K562 (cell line): ENCODE measurements at regions not wholly inside any gene's neighbourhood (a gene's known extent, or its start where the extent isn't known, plus 50 kb on each side); places are given as distances from the start of the nearest gene placed in this dataset.

ENCODE experiments used
- ATAC-seq: fragments of 200-7000 bp; cut with Tn5 transposase; 3 replicates; pipeline ENCODE4 v1.9.1; 2020; ENCODE audit warnings: moderate library complexity
- BruUV-seq: library from RNA; stranded (reverse); fragments of 400-500 nt; replicated peaks from 2 replicates; lab custom pipeline; 2021; lab: Mats Ljungman, UMichigan
- CTCF ChIA-PET: fragments of 300-600 bp; formaldehyde crosslinking; extraction: SDS; loops from one replicate; lab custom pipeline; 2021; ENCODE audit warnings: low intra/inter-chr PET ratio; lab: Yijun Ruan, JAX
- POLR2A ChIA-PET: fragments of 300-600, 350-650 bp; sonication (Branson Sonifier 250); formaldehyde crosslinking; extraction: SDS; loops from one replicate; lab custom pipeline; 2021; ENCODE audit warnings: antibody characterized with exemption, inconsistent platforms; lab: Yijun Ruan, JAX
- DNase-seq, 4 experiments: peaks; one replicate each; pipeline versions ENCODE4 v3.0.0 to v3.0.0-alpha.2; 2011 to 2018; ENCODE audit warnings: low spot score in 3 of 4, mixed read lengths in 3 of 4; ENCODE audit errors: extremely low read depth in 1 of 4
- FAIRE-seq: peaks from 2 replicates; lab custom pipeline; 2011; peaks lifted over from hg19 to GRCh38; lab: Jason Lieb, UNC
- H2AFZ ChIP-seq: 2 replicates; pipeline ENCODE4 v1.6.0; 2011; ENCODE audit warnings: low read depth, low read length, control low read depth, inconsistent platforms
- H3K27ac ChIP-seq: fragments of 200-600 bp; 3 replicates; pipeline ENCODE4 v1.8.0; 2011; ENCODE audit warnings: low read depth, mild to moderate bottlenecking, control low read depth, inconsistent platforms, low read length, moderate library complexity, mixed read lengths; ENCODE audit errors: extremely low read depth
- H3K27me3 ChIP-seq, 2 experiments: fragments of 300-600 bp in 1 of 2; 2 replicates in 1 of 2; 3 replicates in 1 of 2; pipeline versions ENCODE4 v1.6.0 to v1.8.0; 2011; ENCODE audit warnings: inconsistent platforms in 2 of 2, low read length in 2 of 2, mild to moderate bottlenecking in 1 of 2, mixed read lengths in 1 of 2, moderate library complexity in 1 of 2; ENCODE audit not compliant: control insufficient read depth in 2 of 2, insufficient read depth in 2 of 2
- H3K36me3 ChIP-seq: fragments of 300-600 bp; 3 replicates; pipeline ENCODE4 v1.8.0; 2011; ENCODE audit warnings: mild to moderate bottlenecking, low read length, inconsistent platforms; ENCODE audit not compliant: control insufficient read depth, insufficient read depth
- H3K4me1 ChIP-seq, 2 experiments: fragments of 200-600 bp in 1 of 2; replicated peaks in 1 of 2; 2 replicates in 1 of 2; 3 replicates in 1 of 2; pipeline versions ENCODE4 v1.5.1 to v1.8.0; 2011; ENCODE audit warnings: inconsistent platforms in 2 of 2, low read length in 2 of 2, mild to moderate bottlenecking in 1 of 2, mixed read lengths in 1 of 2, moderate library complexity in 1 of 2; ENCODE audit not compliant: control insufficient read depth in 2 of 2, insufficient read depth in 2 of 2
- H3K4me2 ChIP-seq: 2 replicates; pipeline ENCODE4 v1.6.1; 2011; ENCODE audit warnings: low read length, control low read depth, inconsistent platforms, mixed read lengths; ENCODE audit not compliant: insufficient read depth
- H3K4me3 ChIP-seq: fragments of 200-600 bp; sonication (generic), shearing (Covaris generic); 2 replicates; pipeline ENCODE4 v1.5.1; 2016; ENCODE audit warnings: control low read depth, inconsistent platforms
- H3K79me2 ChIP-seq: fragments of 200-600 bp; 3 replicates; pipeline ENCODE4 v1.8.0; 2011; ENCODE audit warnings: low read length, inconsistent platforms; ENCODE audit not compliant: control insufficient read depth, insufficient read depth
- H3K9ac ChIP-seq, 2 experiments: 2 replicates each; pipeline versions ENCODE4 v1.6.0 to v1.6.1; 2011; ENCODE audit warnings: low read depth in 2 of 2, low read length in 2 of 2, control low read depth in 1 of 2, inconsistent platforms in 1 of 2, mild to moderate bottlenecking in 1 of 2, mixed read lengths in 1 of 2; ENCODE audit not compliant: insufficient read depth in 1 of 2
- H3K9me1 ChIP-seq: one replicate; pipeline ENCODE4 v1.6.0; 2011; ENCODE audit warnings: inconsistent platforms, mild to moderate bottlenecking, low read length, moderate library complexity; ENCODE audit not compliant: control insufficient read depth, insufficient read depth
- H3K9me3 ChIP-seq: replicated peaks from 2 replicates; pipeline ENCODE4 v1.5.1; 2011; ENCODE audit warnings: low read depth, low read length, inconsistent platforms; ENCODE audit not compliant: control insufficient read depth, insufficient read depth
- H4K20me1 ChIP-seq: replicated peaks from 2 replicates; pipeline ENCODE4 v1.6.1; 2011; ENCODE audit warnings: low read length, inconsistent platforms, mixed read lengths; ENCODE audit not compliant: control insufficient read depth, insufficient read depth
- CCNT2 ChIP-seq: IDR thresholded peaks from 2 replicates; pipeline ENCODE4 v1.6.1; 2011; ENCODE audit warnings: borderline replicate concordance, low read depth, mild to moderate bottlenecking, moderate library complexity, mixed read lengths, low read length; ENCODE audit not compliant: insufficient read length; ENCODE audit errors: extremely low read depth
- DNMT1 ChIP-seq: fragments of 450-650 bp; IDR thresholded peaks from 2 replicates; pipeline ENCODE4 v1.6.1; 2016; ENCODE audit warnings: antibody characterized with exemption, mild to moderate bottlenecking
- HOXB6 ChIP-seq: fragments of 250-450 bp; sonication (Bioruptor Pico); IDR thresholded peaks from 2 replicates; pipeline ENCODE4 v1.5.1; 2022; ENCODE audit warnings: mild to moderate bottlenecking, borderline replicate concordance
- KDM1A ChIP-seq, 2 experiments: fragments of 450-650 bp; IDR thresholded peaks; 2 replicates each; pipeline ENCODE4 v1.6.1; 2016; ENCODE audit warnings: mild to moderate bottlenecking in 2 of 2
- KLF10 ChIP-seq: fragments of 250-450 bp; sonication (Bioruptor Pico); IDR thresholded peaks from 2 replicates; pipeline ENCODE4 v1.6.1; 2021; ENCODE audit warnings: matching md5 sums
- MAFG ChIP-seq: fragments of 450-650 bp; conservative IDR thresholded peaks from 2 replicates; pipeline ENCODE4 v1.6.1; 2016; ENCODE audit warnings: missing genetic modification characterization, missing compliant biosample characterization
- MEIS2 ChIP-seq: fragments of 450-650 bp; IDR thresholded peaks from 2 replicates; pipeline ENCODE4 v1.6.1; 2014; ENCODE audit warnings: mild to moderate bottlenecking; ENCODE audit not compliant: partially characterized antibody
- POLR2B ChIP-seq: fragments of 450-650 bp; IDR thresholded peaks from 2 replicates; pipeline ENCODE4 v1.6.1; 2018; ENCODE audit warnings: low read depth; ENCODE audit not compliant: partially characterized antibody
- RBM22 ChIP-seq: fragments of 200-400 bp; formaldehyde crosslinking; IDR thresholded peaks from 2 replicates; pipeline ENCODE4 v1.6.1; 2018; ENCODE audit warnings: low read length, low read depth; ENCODE audit not compliant: poor library complexity, severe bottlenecking
- ZHX1 ChIP-seq: fragments of 150-350 bp; conservative IDR thresholded peaks from 2 replicates; pipeline ENCODE4 v1.6.1; 2014; ENCODE audit warnings: low read length
- ZNF121 ChIP-seq: sonication (generic); formaldehyde crosslinking; conservative IDR thresholded peaks from 2 replicates; pipeline ENCODE4 v1.8.0; 2022; ENCODE audit warnings: missing genetic modification reagents
- ZNF316 ChIP-seq: fragments of 450-650 bp; IDR thresholded peaks from 2 replicates; pipeline ENCODE4 v1.6.1; 2016
- ZNF586 ChIP-seq: fragments of 450-650 bp; formaldehyde crosslinking; conservative IDR thresholded peaks from 2 replicates; pipeline ENCODE4 v1.4.0; 2020; ENCODE audit warnings: mild to moderate bottlenecking, moderate library complexity
- WGBS: fragments of 100-300 bp; shearing (Covaris generic); methylation state at CpG from one replicate; pipeline ENCODE4 v1.1.6; 2016; ENCODE audit warnings: low coverage, mixed read lengths; ENCODE audit not compliant: insufficient coverage; ENCODE audit errors: missing lambda C conversion rate; 5-methylcytosine and 5-hydroxymethylcytosine counted together
- in situ Hi-C: fragments of 300-500 bp; cut with MboI; formaldehyde crosslinking; loops from 4 replicates; pipeline ENCODE4 v1.15.0; 2018; ENCODE audit warnings: inconsistent platforms, mixed read lengths
- intact Hi-C: fragments of 100-400 bp; cut with micrococcal nuclease; formaldehyde crosslinking; loops from 2 replicates; pipeline ENCODE4 v1.14.2; 2022
- TF ChIP-seq, protein P1 (sequence below), 2 experiments: fragments of 200-800 bp in 1 of 2; sonication (Bioruptor generic) in 1 of 2; sonication (generic) in 1 of 2; formaldehyde crosslinking in 1 of 2; IDR thresholded peaks in 1 of 2; conservative IDR thresholded peaks in 1 of 2; 2 replicates each; pipeline versions ENCODE4 v1.5.0 to v1.6.1; 2016 to 2020; ENCODE audit warnings: missing compliant biosample characterization in 1 of 2, missing genetic modification characterization in 1 of 2, missing genetic modification reagents in 1 of 2

DNA sequence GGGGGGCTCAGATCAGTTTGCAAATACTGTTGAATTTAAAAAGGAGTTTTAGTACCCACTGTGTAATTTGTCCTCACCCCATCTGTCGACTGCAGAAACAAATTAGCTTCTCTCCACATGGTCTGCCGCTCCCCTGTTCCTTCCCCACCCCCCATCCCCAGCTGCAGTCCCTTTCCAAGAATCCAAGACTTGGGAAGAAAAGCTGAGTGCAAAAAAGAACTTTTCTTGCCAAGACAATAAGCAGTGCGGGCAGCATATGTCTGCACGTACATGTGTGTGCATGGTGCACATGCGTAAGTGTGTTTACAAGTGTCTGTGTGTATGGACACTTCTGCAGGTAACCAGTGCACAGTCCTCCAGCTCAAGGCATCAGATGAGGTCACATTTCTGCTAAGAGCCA lies 125.7 kb upstream of the SMIM23 start:
- 16% methylated on average over 5 of the region's 5 CpGs for WGBS
- no peak overlapping the region for H3K9ac ChIP-seq
- no peak for ATAC-seq
- in situ Hi-C loops = no loop called here
- no peak overlapping the region for H2AFZ ChIP-seq
- H3K9me1 ChIP-seq = no peaks in the 10 kb centered on the region
- intact Hi-C loops = no loop called here
- ChIA-PET CTCF (no interaction called here), POLR2A (no interaction called here)
- no peak for FAIRE-seq
- no peak overlapping the region for H3K4me2 ChIP-seq
- TF ChIP-seq CCNT2 (no peak), RBM22 (no peak), KLF10 (no peak)
- TF ChIP-seq, protein P1, sequence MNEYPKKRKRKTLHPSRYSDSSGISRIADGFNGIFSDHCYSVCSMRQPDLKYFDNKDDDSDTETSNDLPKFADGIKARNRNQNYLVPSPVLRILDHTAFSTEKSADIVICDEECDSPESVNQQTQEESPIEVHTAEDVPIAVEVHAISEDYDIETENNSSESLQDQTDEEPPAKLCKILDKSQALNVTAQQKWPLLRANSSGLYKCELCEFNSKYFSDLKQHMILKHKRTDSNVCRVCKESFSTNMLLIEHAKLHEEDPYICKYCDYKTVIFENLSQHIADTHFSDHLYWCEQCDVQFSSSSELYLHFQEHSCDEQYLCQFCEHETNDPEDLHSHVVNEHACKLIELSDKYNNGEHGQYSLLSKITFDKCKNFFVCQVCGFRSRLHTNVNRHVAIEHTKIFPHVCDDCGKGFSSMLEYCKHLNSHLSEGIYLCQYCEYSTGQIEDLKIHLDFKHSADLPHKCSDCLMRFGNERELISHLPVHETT (CRISPR knock-in tag; conservative IDR thresholded peaks at IDR 0.05 in 1 of 2, IDR thresholded peaks at IDR 0.05 in 1 of 2) = no peak
- H3K4me3 ChIP-seq = no peak overlapping the region
- no peaks in the 10 kb centered on the region for H3K9me3 ChIP-seq
- no peaks in the 10 kb centered on the region; the same call in 1 of the 2 replicates for H4K20me1 ChIP-seq
- peaks cover 2 to 17% of the 10 kb centered on the region in 2 experiments; a peak in 3 of 5 replicates for H3K27me3 ChIP-seq
- no peaks in the 10 kb centered on the region for H3K36me3 ChIP-seq
- BruUV-seq = no TSS peak
- no peak overlapping the region for H3K27ac ChIP-seq
- DNase-seq = no peak
- H3K79me2 ChIP-seq = no peaks in the 10 kb centered on the region
- no peaks in the 10 kb centered on the region for H3K4me1 ChIP-seq

DNA sequence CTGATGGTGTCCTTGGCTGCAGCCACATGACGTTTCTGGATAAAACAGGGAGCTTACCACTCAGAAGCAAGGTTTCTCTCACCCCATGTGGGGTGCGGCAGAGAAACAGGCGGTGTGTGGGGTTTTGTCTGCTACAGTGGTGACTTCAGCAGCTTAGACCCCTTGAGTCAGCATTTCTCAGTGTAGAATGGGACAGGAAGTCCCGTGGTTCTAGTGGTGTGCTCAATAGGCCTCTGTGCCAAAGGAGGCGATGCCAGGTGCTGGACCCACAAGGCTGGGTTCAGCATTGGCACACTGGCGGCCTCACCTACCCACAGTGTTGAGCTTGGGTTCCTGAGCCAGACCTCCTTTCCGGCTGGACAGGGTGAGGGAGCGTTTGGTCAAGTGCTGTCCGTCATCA lies 125.2 kb upstream of the SMIM23 start:
- POLR2A ChIA-PET = no interaction called here
- CTCF ChIA-PET = no interaction called here
- no peak for ATAC-seq
- TF ChIP-seq HOXB6 = no peak
- no peak for TF ChIP-seq POLR2B
- no peak for TF ChIP-seq KDM1A (IDR thresholded peaks at IDR 0.05)
- 0 out of 2 replicates have a peak, but pooled peaks have one; percentile 13 for TF ChIP-seq MAFG (tag)
- TF ChIP-seq MEIS2 = no peak
- TF ChIP-seq DNMT1 = no peak
- TF ChIP-seq ZNF316 = peak; percentile 40; the same call in 1 of the 2 replicates
- no peak for TF ChIP-seq ZNF121 (CRISPR knock-in tag)
- no peak for TF ChIP-seq ZHX1
- no peak for TF ChIP-seq ZNF586

More for the DNA sequence above, 125.2 kb upstream of the SMIM23 start:
- H3K27ac ChIP-seq = no peak overlapping the region
- DNase-seq = no peak
- H3K79me2 ChIP-seq = no peaks in the 10 kb centered on the region
- in situ Hi-C loops = no loop called here
- no peak overlapping the region for H2AFZ ChIP-seq
- H3K9me1 ChIP-seq = no peaks in the 10 kb centered on the region
- H3K4me3 ChIP-seq = no peak overlapping the region
- intact Hi-C loops = no loop called here
- H3K9ac ChIP-seq = no peak overlapping the region
- no peaks in the 10 kb centered on the region for H3K4me1 ChIP-seq
- no peaks in the 10 kb centered on the region for H3K36me3 ChIP-seq
- H3K27me3 ChIP-seq = peaks cover 2 to 19% of the 10 kb centered on the region in 2 experiments; a peak in 3 of 5 replicates
- no peak overlapping the region for H3K4me2 ChIP-seq
- no peaks in the 10 kb centered on the region for H3K9me3 ChIP-seq
- FAIRE-seq = no peak
- 0% methylated on average over 9 of the region's 9 CpGs for WGBS
- no peaks in the 10 kb centered on the region; the same call in 1 of the 2 replicates for H4K20me1 ChIP-seq
- no TSS peak for BruUV-seq
